ENCODE measurements at regions not wholly inside any gene's neighbourhood (a gene's known extent, or its start where the extent isn't known, plus 50 kb on each side); places are given as distances from the start of the nearest gene placed in this dataset.
A peak's percentile ranks its signal among the peaks of the same experiment; 100 is the strongest.

DNA sequence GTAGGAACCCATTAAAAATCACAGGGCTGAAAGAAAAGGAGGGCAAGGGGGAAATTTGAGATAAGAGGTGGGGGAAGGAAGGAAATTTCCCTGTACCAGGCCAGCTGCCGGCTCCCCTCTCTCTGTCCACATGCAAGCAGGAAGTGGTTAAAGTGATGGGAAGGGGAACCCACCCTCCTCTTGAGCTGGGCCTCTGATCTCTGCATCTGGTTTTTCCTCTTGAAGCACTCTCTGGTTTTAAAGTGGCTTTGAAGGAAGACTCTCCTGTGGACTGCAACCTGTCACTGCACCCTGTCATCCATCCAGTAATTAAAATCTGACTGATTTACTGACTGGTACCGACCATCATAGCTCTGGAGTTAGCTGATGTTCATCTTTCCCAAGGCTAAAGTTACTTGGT lies 239.6 kb downstream of the TSHZ3 start:
- H3K4me3 ChIP-seq (ENCODE audit: low read depth, low read length), result no peak overlapping the region
- TF ChIP-seq, protein P1, sequence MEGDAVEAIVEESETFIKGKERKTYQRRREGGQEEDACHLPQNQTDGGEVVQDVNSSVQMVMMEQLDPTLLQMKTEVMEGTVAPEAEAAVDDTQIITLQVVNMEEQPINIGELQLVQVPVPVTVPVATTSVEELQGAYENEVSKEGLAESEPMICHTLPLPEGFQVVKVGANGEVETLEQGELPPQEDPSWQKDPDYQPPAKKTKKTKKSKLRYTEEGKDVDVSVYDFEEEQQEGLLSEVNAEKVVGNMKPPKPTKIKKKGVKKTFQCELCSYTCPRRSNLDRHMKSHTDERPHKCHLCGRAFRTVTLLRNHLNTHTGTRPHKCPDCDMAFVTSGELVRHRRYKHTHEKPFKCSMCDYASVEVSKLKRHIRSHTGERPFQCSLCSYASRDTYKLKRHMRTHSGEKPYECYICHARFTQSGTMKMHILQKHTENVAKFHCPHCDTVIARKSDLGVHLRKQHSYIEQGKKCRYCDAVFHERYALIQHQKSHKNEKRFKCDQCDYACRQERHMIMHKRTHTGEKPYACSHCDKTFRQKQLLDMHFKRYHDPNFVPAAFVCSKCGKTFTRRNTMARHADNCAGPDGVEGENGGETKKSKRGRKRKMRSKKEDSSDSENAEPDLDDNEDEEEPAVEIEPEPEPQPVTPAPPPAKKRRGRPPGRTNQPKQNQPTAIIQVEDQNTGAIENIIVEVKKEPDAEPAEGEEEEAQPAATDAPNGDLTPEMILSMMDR (IDR thresholded peaks at IDR 0.05; ENCODE audit: insufficient read depth, low read depth, low read length), result no peak
- peak; percentile 8 for DNase-seq (ENCODE audit: low read depth)

DNA sequence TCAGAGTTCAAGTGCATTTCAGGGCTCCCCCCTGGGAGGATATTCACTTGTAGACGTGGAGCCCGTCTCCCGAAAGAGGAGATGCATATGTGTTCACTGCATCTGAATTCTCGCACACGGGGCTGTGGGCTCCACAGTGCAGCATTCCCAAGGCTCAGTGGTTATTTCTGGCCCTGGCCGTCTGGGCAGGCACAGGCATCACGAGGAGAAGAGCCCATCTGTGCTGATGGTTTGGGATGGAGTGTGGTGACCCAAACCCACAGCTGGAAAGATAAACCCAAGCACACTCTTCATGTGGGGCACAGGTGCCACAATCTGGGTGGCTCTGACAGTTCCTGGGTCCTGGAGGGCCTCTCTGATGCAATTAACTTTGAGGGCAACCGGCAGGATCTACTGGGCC lies 242.1 kb downstream of the TSHZ3 start:
- TF ChIP-seq, protein P1 (IDR thresholded peaks at IDR 0.05; ENCODE audit: insufficient read depth, low read depth, low read length), result no peak
- no peak overlapping the region for H3K4me3 ChIP-seq (ENCODE audit: low read depth, low read length)
- no peak for DNase-seq (ENCODE audit: low read depth)

DNA sequence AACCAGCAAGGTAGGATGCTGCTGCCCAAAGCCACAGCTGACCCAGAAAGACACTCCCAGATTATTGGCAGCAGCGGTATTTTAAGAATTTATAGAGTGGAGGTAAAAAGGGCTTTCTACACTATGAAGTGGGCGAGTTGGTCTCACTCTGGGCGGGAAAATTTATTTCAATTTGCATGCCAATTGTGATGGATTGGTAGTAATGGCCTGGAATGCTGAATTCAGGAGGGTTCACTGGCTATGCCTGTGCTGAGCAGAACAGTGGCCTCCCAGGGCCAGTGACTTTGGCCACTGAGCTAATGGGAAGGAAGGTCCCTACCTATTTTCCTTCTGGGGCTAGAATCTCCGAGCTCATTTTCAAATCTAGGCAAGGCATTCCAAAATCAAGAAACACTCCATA lies 243.5 kb downstream of the TSHZ3 start:
- no peak overlapping the region for H3K4me3 ChIP-seq (ENCODE audit: low read depth, low read length)
- TF ChIP-seq, protein P1 (IDR thresholded peaks at IDR 0.05; ENCODE audit: insufficient read depth, low read depth, low read length), result no peak
- no peak for DNase-seq (ENCODE audit: low read depth)

DNA sequence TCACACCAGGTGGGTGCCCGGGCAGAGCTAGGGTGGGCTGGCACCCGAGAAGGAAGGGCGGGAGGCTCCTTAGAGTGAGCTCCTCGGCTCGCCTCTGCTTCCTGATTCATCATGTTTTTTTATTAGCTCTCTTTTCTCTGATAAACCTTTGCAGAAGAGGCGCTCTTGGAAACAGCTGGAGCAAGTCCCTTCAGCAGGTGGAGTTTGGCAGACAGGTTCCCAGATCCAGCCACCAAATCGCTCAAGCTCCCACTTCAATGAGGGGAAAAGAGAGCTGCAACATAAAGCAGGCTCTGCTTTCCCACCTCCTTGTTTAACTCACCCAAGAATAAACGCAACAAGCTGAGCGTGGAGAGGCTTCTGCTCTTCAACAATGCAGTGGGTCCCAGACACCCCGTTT lies 244.8 kb downstream of the TSHZ3 start:
- TF ChIP-seq, protein P1 (IDR thresholded peaks at IDR 0.05; ENCODE audit: insufficient read depth, low read depth, low read length), result no peak
- no peak overlapping the region for H3K4me3 ChIP-seq (ENCODE audit: low read depth, low read length)
- DNase-seq (ENCODE audit: low read depth), result no peak

DNA sequence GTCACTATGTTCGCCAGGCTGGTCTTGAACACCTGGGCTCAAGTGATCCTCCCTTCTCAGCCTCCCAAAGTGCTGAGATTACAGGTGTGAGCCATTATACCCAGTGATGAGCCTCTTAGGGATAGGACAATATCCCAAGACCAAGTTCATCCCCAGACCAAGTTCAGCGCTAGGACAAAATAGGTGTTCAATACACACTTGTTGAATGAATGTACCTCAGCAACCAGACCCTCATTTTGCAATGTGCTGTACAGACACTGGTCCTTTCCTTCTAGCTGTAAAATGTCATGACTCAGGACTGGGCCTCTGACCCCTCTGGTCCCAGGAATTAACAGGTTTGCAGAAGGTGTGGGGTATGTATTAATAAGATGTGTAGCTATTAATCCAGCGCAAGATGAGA lies 246.0 kb downstream of the TSHZ3 start:
- no peak overlapping the region for H3K4me3 ChIP-seq (ENCODE audit: low read depth, low read length)
- DNase-seq (ENCODE audit: low read depth), result no peak

DNA sequence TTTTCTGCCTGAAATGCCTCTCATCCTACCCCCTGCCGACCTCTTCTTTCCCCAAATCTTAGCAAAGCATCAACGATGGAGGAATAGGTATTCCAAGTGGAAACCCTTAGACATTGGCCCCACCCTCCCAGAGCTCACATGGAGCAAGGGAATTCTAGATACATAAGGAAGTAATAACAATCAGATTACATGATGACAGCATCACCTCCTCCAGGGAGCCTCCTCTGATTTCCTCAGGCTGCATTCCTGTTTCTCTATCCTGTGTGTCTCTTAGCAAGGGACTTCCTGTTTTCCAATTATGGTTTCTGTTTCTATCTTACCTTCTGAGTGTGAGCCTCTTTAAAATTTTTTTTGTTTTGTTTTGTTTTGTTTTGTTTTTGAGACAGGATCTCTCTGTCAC lies 246.6 kb downstream of the TSHZ3 start:
- DNase-seq (ENCODE audit: low read depth), result no peak
- TF ChIP-seq, protein P1 (IDR thresholded peaks at IDR 0.05; ENCODE audit: insufficient read depth, low read depth, low read length), result no peak
- H3K4me3 ChIP-seq (ENCODE audit: low read depth, low read length), result no peak overlapping the region

More for the DNA sequence above, 246.0 kb downstream of the TSHZ3 start:
- TF ChIP-seq, protein P1 (IDR thresholded peaks at IDR 0.05; ENCODE audit: insufficient read depth, low read depth, low read length), result no peak

DNA sequence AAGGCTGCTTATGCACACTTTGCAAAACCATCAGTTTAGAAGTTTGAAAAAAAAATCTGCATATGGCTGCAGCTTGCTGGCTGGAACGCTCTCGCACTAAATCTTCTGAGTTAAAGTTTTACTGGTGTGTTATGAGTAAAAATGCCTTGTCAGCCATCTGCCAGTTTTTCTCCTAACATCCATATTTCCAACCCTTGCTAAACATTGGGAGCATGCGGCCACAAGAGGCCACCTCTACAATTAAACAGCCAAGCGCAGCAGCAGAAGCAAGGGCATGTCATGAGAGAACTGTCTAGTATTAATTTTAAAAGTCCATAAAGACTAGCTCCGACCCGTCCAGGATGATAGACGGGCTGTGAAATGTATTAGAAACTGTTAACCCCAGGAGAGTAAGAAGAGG lies 248.3 kb downstream of the TSHZ3 start:
- no peak overlapping the region for H3K4me3 ChIP-seq (ENCODE audit: low read depth, low read length)
- peak; percentile 38 for DNase-seq (ENCODE audit: low read depth)
- TF ChIP-seq, protein P1 (IDR thresholded peaks at IDR 0.05; ENCODE audit: insufficient read depth, low read depth, low read length), result peak; percentile 9

Data from fibroblast of villous mesenchyme (primary cell).